ENCODE measurements at regions not wholly inside any gene's neighbourhood (a gene's known extent, or its start where the extent isn't known, plus 50 kb on each side); places are given as distances from the start of the nearest gene placed in this dataset.

DNA sequence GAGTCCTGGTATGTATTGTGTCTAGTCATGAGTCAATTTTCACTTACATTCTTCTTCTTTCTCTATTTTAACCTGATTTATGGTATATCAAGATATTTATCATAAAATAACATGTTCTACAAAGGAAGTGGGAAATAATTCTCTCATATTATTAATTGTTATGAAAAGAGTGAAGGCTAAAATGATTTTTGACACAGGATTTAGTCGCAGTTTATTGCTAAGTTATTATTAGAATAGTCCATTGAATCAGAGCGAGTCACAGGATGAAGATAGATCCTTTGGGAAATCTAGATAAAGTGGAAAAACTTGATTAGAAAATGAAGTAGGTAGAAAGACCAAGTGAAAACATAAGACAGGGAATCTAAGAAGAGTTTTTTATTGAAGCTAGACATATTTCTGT lies 184.3 kb upstream of the DGKB start:
- H3K4me1 ChIP-seq = no peaks in the 10 kb centered on the region
- H3K27ac ChIP-seq = no peak overlapping the region
- H3K9me3 ChIP-seq = no peaks in the 10 kb centered on the region
- WGBS, 2 donors = 78 to 82% methylated on average over 2 of the region's 2 CpGs
- intact Hi-C loops (cut with DNase I; ENCODE audit: low total_unique reads) = no loop called here
- no peaks in the 10 kb centered on the region for H3K36me3 ChIP-seq (ENCODE audit: low read depth, missing control alignments)
- DNase-seq = no peak
- TF ChIP-seq POLR2A (IDR thresholded peaks at IDR 0.05) = no peak
- TF ChIP-seq, protein P1, sequence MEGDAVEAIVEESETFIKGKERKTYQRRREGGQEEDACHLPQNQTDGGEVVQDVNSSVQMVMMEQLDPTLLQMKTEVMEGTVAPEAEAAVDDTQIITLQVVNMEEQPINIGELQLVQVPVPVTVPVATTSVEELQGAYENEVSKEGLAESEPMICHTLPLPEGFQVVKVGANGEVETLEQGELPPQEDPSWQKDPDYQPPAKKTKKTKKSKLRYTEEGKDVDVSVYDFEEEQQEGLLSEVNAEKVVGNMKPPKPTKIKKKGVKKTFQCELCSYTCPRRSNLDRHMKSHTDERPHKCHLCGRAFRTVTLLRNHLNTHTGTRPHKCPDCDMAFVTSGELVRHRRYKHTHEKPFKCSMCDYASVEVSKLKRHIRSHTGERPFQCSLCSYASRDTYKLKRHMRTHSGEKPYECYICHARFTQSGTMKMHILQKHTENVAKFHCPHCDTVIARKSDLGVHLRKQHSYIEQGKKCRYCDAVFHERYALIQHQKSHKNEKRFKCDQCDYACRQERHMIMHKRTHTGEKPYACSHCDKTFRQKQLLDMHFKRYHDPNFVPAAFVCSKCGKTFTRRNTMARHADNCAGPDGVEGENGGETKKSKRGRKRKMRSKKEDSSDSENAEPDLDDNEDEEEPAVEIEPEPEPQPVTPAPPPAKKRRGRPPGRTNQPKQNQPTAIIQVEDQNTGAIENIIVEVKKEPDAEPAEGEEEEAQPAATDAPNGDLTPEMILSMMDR (IDR thresholded peaks at IDR 0.05) = no peak
- no peaks in the 10 kb centered on the region for H3K27me3 ChIP-seq
- no peak overlapping the region for H3K4me3 ChIP-seq

DNA sequence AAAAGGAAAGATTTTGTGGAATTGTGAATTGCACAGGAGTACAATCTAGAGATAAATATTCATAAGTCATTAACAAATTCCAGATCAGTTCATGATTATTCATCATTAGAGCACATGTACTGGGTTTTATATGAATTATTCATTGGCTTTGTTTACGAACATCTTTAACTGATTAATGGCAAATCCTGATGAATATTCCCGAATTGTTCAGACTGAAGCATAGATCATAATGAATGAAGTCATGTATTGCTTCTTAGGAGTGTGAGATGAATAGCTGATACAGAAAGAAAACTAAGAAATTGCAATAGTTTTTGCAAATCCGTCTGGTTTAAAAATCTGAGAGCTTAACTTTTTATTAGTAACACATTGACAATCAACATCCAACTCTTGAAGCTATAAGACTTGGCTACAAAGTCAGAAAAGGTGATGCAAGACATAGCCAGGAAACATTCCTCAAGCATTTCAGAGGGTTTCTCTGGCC lies 183.6 kb upstream of the DGKB start:
- Histone ChIP-seq H3K27ac (no peak overlapping the region), H3K27me3 (no peaks in the 10 kb centered on the region), H3K36me3 (ENCODE audit: low read depth, missing control alignments) (no peaks in the 10 kb centered on the region), H3K4me3 (no peak overlapping the region), H3K9me3 (no peaks in the 10 kb centered on the region), H3K4me1 (no peaks in the 10 kb centered on the region)
- TF ChIP-seq POLR2A (IDR thresholded peaks at IDR 0.05) = no peak
- TF ChIP-seq, protein P1 (IDR thresholded peaks at IDR 0.05) = no peak
- intact Hi-C loops (cut with DNase I; ENCODE audit: low total_unique reads) = no loop called here
- no peak for DNase-seq
- 64 to 76% methylated on average over 3 of the region's 3 CpGs for WGBS, 2 donors

DNA sequence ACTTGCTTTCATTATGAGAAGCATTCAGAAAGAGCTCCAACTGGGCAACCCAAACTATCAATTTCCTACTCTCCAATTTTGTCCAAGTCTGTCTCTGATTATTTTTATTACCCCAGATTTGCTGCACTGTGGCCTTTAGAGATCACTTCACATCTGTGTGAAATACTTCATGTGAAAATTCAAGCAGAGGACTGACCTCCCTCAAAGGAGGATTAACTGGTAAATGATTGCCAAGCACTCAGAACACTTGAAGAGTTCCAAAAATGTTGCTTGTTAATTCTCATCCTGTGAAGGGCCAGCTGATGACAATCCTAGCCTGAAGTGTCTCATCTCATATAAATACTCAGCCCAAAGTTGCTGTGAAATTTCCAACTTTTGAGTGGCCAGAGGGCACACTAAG lies 182.8 kb upstream of the DGKB start:
- Histone ChIP-seq H3K27ac (no peak overlapping the region), H3K4me1 (no peaks in the 10 kb centered on the region)
- no peak for TF ChIP-seq POLR2A (IDR thresholded peaks at IDR 0.05)
- TF ChIP-seq, protein P1 (IDR thresholded peaks at IDR 0.05) = no peak

DNA sequence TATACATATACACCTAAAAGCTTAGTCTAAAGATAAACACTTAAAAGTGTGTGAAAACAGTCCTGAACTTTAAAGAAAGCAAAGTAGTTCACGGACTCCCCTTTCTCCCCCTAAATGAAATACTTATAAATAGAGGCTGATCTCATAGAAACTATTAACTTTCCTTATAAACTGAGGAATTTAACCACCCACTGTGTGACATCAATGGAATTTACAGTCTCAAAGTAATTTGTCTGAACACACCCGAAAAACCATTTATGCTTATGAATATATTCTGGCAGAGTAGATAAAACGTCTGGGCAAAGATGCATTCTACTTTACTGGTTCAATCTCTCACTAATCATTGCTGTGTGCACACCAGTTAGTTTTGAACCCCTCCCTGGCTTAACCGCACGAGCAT lies 181.8 kb upstream of the DGKB start:
- H3K9me3 ChIP-seq = no peaks in the 10 kb centered on the region
- TF ChIP-seq POLR2A (IDR thresholded peaks at IDR 0.05) = no peak
- TF ChIP-seq, protein P1 (IDR thresholded peaks at IDR 0.05) = no peak
- H3K4me1 ChIP-seq = no peaks in the 10 kb centered on the region
- H3K36me3 ChIP-seq (ENCODE audit: low read depth, missing control alignments) = no peaks in the 10 kb centered on the region
- WGBS, 2 donors = 82 to 84% methylated on average over 5 of the region's 5 CpGs
- no peak overlapping the region for H3K27ac ChIP-seq
- intact Hi-C loops (cut with DNase I; ENCODE audit: low total_unique reads) = no loop called here
- no peak overlapping the region for H3K4me3 ChIP-seq
- H3K27me3 ChIP-seq = no peaks in the 10 kb centered on the region
- no peak for DNase-seq

More for the DNA sequence above, 182.8 kb upstream of the DGKB start:
- DNase-seq = no peak
- intact Hi-C loops (cut with DNase I; ENCODE audit: low total_unique reads) = no loop called here
- Histone ChIP-seq H3K27me3 (no peaks in the 10 kb centered on the region), H3K9me3 (no peaks in the 10 kb centered on the region), H3K4me3 (no peak overlapping the region), H3K36me3 (ENCODE audit: low read depth, missing control alignments) (no peaks in the 10 kb centered on the region)

DNA sequence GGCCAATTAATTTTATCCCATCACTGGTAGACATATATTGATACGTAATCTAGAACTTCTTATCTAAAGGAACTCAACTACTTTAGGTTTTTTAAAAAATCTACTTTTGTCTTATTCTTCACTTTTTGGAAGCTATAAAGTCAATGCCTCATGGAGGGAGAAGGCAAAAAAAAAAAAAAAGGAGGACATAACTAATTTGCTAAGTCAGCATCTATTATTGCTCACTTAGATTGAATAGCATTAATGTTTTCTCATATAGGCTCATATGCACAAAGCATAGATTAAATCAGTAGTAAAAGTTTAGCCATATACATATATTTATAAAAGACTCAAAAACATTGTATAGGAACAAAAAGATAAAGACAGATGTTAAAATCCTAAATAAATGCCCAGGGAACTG lies 179.3 kb upstream of the DGKB start:
- Histone ChIP-seq H3K4me3 (no peak overlapping the region), H3K27me3 (no peaks in the 10 kb centered on the region), H3K27ac (no peak overlapping the region), H3K4me1 (no peaks in the 10 kb centered on the region), H3K36me3 (ENCODE audit: low read depth, missing control alignments) (no peaks in the 10 kb centered on the region), H3K9me3 (no peaks in the 10 kb centered on the region)
- intact Hi-C loops (cut with DNase I; ENCODE audit: low total_unique reads) = no loop called here
- WGBS, 2 donors = 90 to 98% methylated on average over 1 of the region's 1 CpG
- DNase-seq = no peak
- TF ChIP-seq POLR2A (IDR thresholded peaks at IDR 0.05) = no peak
